CD14-positive monocyte (primary cell): ENCODE measurements at regions not wholly inside any gene's neighbourhood (a gene's known extent, or its start where the extent isn't known, plus 50 kb on each side); places are given as distances from the start of the nearest gene placed in this dataset.
"Not testable (repeated sequence)": the region's sequence is repeated elsewhere in the genome, so short reads cannot be mapped to it uniquely, and the experiment has no call there.

Experiments used
- DNase-seq, 3 donors: peaks; one replicate each; pipeline ENCODE4 v3.0.0-alpha.2; 2011 to 2022
- H2AFZ ChIP-seq: 2 replicates; pipeline ENCODE4 v1.6.0; 2012; ENCODE audit warnings: mild to moderate bottlenecking, low read depth, low read length, inconsistent platforms; ENCODE audit not compliant: insufficient read depth, poor library complexity, severe bottlenecking
- H3K27ac ChIP-seq, 2 donors: 1 replicate in 1 of 2; 2 replicates in 1 of 2; pipeline ENCODE4 v1.5.1; 2012 to 2013; ENCODE audit warnings: low read length in 2 of 2, control low read depth in 1 of 2, inconsistent platforms in 1 of 2, low read depth in 1 of 2, mild to moderate bottlenecking in 1 of 2
- H3K27me3 ChIP-seq, 2 donors: one replicate each; pipeline versions ENCODE4 v1.6.0 to v1.6.1; 2011 to 2013; ENCODE audit warnings: low read length in 2 of 2; ENCODE audit not compliant: control insufficient read depth in 2 of 2, insufficient read depth in 2 of 2
- H3K36me3 ChIP-seq, 2 donors: replicated peaks in 1 of 2; 1 replicate in 1 of 2; 2 replicates in 1 of 2; pipeline versions ENCODE4 v1.5.1 to v1.6.1; 2012 to 2013; ENCODE audit warnings: low read length in 2 of 2, control low read depth in 1 of 2, inconsistent platforms in 1 of 2, mild to moderate bottlenecking in 1 of 2; ENCODE audit not compliant: insufficient read depth in 2 of 2, control insufficient read depth in 1 of 2
- H3K4me1 ChIP-seq, 2 donors: 1 replicate in 1 of 2; 2 replicates in 1 of 2; pipeline versions ENCODE4 v1.5.1 to v1.6.1; 2012 to 2013; ENCODE audit warnings: low read length in 2 of 2, control low read depth in 1 of 2, inconsistent platforms in 1 of 2, mild to moderate bottlenecking in 1 of 2, moderate library complexity in 1 of 2; ENCODE audit not compliant: insufficient read depth in 2 of 2, control insufficient read depth in 1 of 2
- H3K4me2 ChIP-seq: replicated peaks from 2 replicates; pipeline ENCODE3; 2012; ENCODE audit warnings: low read length, moderate library complexity, mild to moderate bottlenecking; ENCODE audit not compliant: poor library complexity, severe bottlenecking; ENCODE audit errors: extremely low read depth
- H3K4me3 ChIP-seq, 3 experiments: fragments of 200-600 bp in 1 of 3; sonication (generic) in 1 of 3; replicated peaks in 1 of 3; 1 replicate in 2 of 3; 2 replicates in 1 of 3; pipeline ENCODE4 v1.5.1; 2011 to 2013; ENCODE audit warnings: low read length in 3 of 3, mild to moderate bottlenecking in 3 of 3, control low read depth in 2 of 3, low read depth in 2 of 3, inconsistent platforms in 1 of 3, moderate library complexity in 1 of 3
- H3K79me2 ChIP-seq: 2 replicates; pipeline ENCODE4 v1.6.0; 2012; ENCODE audit warnings: mild to moderate bottlenecking, control low read depth, inconsistent platforms, low read length, moderate library complexity; ENCODE audit not compliant: insufficient read depth
- H3K9ac ChIP-seq: 2 replicates; pipeline ENCODE4 v1.6.0; 2017; ENCODE audit warnings: low read length, mild to moderate bottlenecking; ENCODE audit not compliant: insufficient read depth, poor library complexity, severe bottlenecking
- H3K9me3 ChIP-seq, 2 donors: replicated peaks in 1 of 2; 1 replicate in 1 of 2; 2 replicates in 1 of 2; pipeline versions ENCODE4 v1.5.1 to v1.6.1; 2012 to 2013; ENCODE audit warnings: low read length in 2 of 2, control low read depth in 1 of 2; ENCODE audit not compliant: control insufficient read depth in 1 of 2, insufficient read depth in 1 of 2
- H4K20me1 ChIP-seq: 2 replicates; pipeline ENCODE4 v1.6.0; 2012; ENCODE audit warnings: mild to moderate bottlenecking, low read length, control low read depth, moderate library complexity; ENCODE audit not compliant: insufficient read depth
- H3K27ac Mint-ChIP-seq, 7 donors: one replicate each; pipeline ENCODE4 v1.8.0; 2020; ENCODE audit warnings: mild to moderate bottlenecking in 7 of 7, mixed read lengths in 7 of 7, moderate library complexity in 6 of 7, inconsistent platforms in 2 of 7
- H3K27me3 Mint-ChIP-seq, 3 donors: one replicate each; pipeline ENCODE4 v1.8.0; 2021 to 2022; ENCODE audit warnings: low read depth in 3 of 3, mild to moderate bottlenecking in 3 of 3, mixed read lengths in 3 of 3, moderate library complexity in 3 of 3, inconsistent platforms in 1 of 3
- H3K36me3 Mint-ChIP-seq, 2 donors: one replicate each; pipeline ENCODE4 v1.8.0; 2020; ENCODE audit warnings: mixed read lengths in 2 of 2, inconsistent platforms in 1 of 2, mild to moderate bottlenecking in 1 of 2
- H3K4me1 Mint-ChIP-seq: one replicate; pipeline ENCODE4 v1.8.0; 2020; ENCODE audit warnings: mild to moderate bottlenecking, mixed read lengths
- H3K4me3 Mint-ChIP-seq, 2 donors: one replicate each; pipeline ENCODE4 v1.8.0; 2020; ENCODE audit warnings: mild to moderate bottlenecking in 2 of 2, mixed read lengths in 2 of 2, moderate library complexity in 1 of 2
- H3K9me3 Mint-ChIP-seq, 7 donors: one replicate each; pipeline ENCODE4 v1.8.0; 2020 to 2022; ENCODE audit warnings: mixed read lengths in 7 of 7, mild to moderate bottlenecking in 6 of 7, moderate library complexity in 6 of 7, inconsistent platforms in 2 of 7
- CTCF ChIP-seq: fragments of 200-600 bp; IDR thresholded peaks from one replicate; pipeline ENCODE4 v1.8.0; 2022; ENCODE audit warnings: antibody characterized with exemption, mild to moderate bottlenecking
- WGBS: methylation state at CpG from one replicate; pipeline ENCODE4 v1.1.5; 2013; ENCODE audit warnings: missing lambda C conversion rate; ENCODE audit not compliant: insufficient coverage; 5-methylcytosine and 5-hydroxymethylcytosine counted together
- intact Hi-C, 2 donors: fragments of 100-400 bp; cut with micrococcal nuclease; formaldehyde crosslinking; loops; one replicate each; pipeline versions ENCODE4 v1.15.0 to v1.15.1; 2023

- not testable (repeated sequence) for H3K27ac Mint-ChIP-seq, H3K4me2 ChIP-seq, H3K4me1 ChIP-seq, H3K4me3 ChIP-seq, H4K20me1 ChIP-seq, DNase-seq, H3K27ac ChIP-seq, H3K4me3 Mint-ChIP-seq, H3K79me2 ChIP-seq, H3K36me3 Mint-ChIP-seq, H3K4me1 Mint-ChIP-seq, H3K9ac ChIP-seq, H3K27me3 ChIP-seq, H2AFZ ChIP-seq, H3K36me3 ChIP-seq
- WGBS: no CpG with 5 or more reads among the region's 3 CpGs
- intact Hi-C loops: loop anchor here in 1 of 2 donors (10.0 kb wide), 1 partner anchor 168 kb away; no protein-coding TSS in a partner anchor
- H3K9me3 Mint-ChIP-seq: peaks cover 0 to 24% (median 15%) of the 10 kb centered on the region in 7 donors
- H3K9me3 ChIP-seq: peaks cover 8 to 18% of the 10 kb centered on the region in 2 donors
- H3K27me3 Mint-ChIP-seq: peaks cover 0 to 14% (median 2%) of the 10 kb centered on the region in 3 donors
Measured at GRCh38 chr2:109723153-109723552, 71.0 kb upstream of the RGPD5 start.

DNA sequence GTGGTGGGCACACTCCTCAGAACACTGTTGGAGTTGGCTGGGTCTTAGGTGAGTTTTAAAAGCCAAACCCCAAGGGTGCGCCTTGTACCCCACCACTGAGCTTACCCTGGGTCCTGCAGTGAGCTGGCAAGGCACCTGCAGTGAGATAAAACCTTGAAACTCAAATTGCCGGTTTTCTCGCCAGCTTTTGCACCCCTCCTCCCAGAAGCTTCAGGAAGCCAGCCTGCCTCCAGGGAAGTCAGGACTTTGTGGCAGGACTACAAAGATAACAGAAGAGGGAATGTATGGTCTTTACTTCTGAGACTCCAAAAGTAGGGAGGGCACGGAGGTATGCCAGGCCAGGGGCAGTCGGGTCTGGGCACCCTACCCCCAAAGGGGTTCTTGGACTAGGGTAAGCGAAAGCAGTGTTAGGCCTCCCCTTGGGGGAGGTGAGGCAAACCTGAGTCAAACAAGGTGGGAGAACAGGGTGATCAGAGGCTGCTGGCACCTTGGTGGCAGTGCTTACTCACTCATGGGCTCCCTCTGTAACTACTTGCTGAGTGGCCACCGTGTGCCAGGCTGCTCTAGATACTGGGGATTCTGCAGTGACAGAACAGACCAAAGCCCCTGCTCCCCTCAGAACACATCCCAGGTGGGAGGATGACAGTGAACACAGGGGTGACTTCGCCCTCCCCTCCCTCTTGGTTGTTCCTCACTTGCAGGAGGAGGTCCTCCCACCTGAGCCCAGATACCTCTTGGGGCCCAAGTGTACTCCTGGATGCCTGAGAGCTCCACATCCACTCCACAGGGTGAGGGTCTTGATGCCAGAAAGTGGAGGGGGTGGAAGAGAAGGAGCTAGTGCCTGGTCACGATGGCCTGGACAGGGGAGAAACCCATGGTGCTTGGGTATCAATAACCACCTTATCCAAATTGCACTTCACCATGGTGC lies 69.3 kb upstream of the RGPD5 start:
- intact Hi-C loops: loop anchor here in 1 of 2 donors (10.0 kb wide), 1 partner anchor 170 kb away; no protein-coding TSS in a partner anchor
- Mint-ChIP-seq H3K27ac (no peak overlapping the region), H3K4me3 (no peak overlapping the region), H3K4me1 (no peaks in the 10 kb centered on the region), H3K9me3 (peaks cover 4 to 30% (median 23%) of the 10 kb centered on the region in 7 donors), H3K27me3 (peaks cover 0 to 10% (median 3%) of the 10 kb centered on the region in 3 donors), H3K36me3 (no peaks in the 10 kb centered on the region)
- DNase-seq: no peak
- Histone ChIP-seq H3K4me1 (no peaks in the 10 kb centered on the region), H3K9ac (no peak overlapping the region), H3K27ac (no peak overlapping the region), H3K4me3 (no peak overlapping the region), H3K79me2 (no peaks in the 10 kb centered on the region), H4K20me1 (no peaks in the 10 kb centered on the region), H3K9me3 (peaks cover 8 to 22% of the 10 kb centered on the region in 2 donors), H3K27me3 (no peaks in the 10 kb centered on the region), H3K4me2 (no peak overlapping the region), H3K36me3 (no peaks in the 10 kb centered on the region), H2AFZ (no peak overlapping the region)
- WGBS: 90% methylated on average over 2 of the region's 9 CpGs
- TF ChIP-seq CTCF: no peak
